A549 (cell line): ENCODE measurements at regions not wholly inside any gene's neighbourhood (a gene's known extent, or its start where the extent isn't known, plus 50 kb on each side); places are given as distances from the start of the nearest gene placed in this dataset.

Source experiments
- CTCF ChIP-seq: fragments of >200 bp; sonication (Bioruptor Twin); formaldehyde crosslinking; IDR thresholded peaks from 3 replicates; pipeline ENCODE4 v1.5.1; 2016
- EHMT2 ChIP-seq: fragments of 200-600 bp; sonication (generic); IDR thresholded peaks from 2 replicates; pipeline ENCODE4 v1.6.1; 2016; ENCODE audit warnings: antibody characterized with exemption, low read depth, mild to moderate bottlenecking, moderate library complexity
- PHF8 ChIP-seq: fragments of 200-600 bp; sonication (generic); IDR thresholded peaks from 2 replicates; pipeline ENCODE4 v1.6.1; 2016; ENCODE audit warnings: low read depth, mild to moderate bottlenecking, antibody characterized with exemption, moderate library complexity, borderline replicate concordance
- POLR2A ChIP-seq: IDR thresholded peaks from 2 replicates; pipeline ENCODE4 v1.6.1; 2012; ENCODE audit warnings: mild to moderate bottlenecking, low read length
- REST ChIP-seq: fragments of 200-600 bp; sonication (generic); IDR thresholded peaks from 2 replicates; pipeline ENCODE4 v1.6.1; 2016; ENCODE audit warnings: antibody characterized with exemption, mild to moderate bottlenecking, moderate library complexity

- TF ChIP-seq CTCF (no peak), POLR2A (no peak), REST (no peak), EHMT2 (no peak), PHF8 (no peak)
These were observed 353.9 kb downstream of the PID1 start for GRCh38 chr2:228917220-228917619.
